Sigmoid colon (tissue), 6 donors: ENCODE measurements at regions not wholly inside any gene's neighbourhood (a gene's known extent, or its start where the extent isn't known, plus 50 kb on each side); places are given as distances from the start of the nearest gene placed in this dataset.

Experiments used
- DNase-seq: peaks from one replicate; pipeline ENCODE4 v3.0.0-alpha.2; 2019
- H3K27ac ChIP-seq, 4 donors: fragments of 200-600 bp; sonication (generic); one replicate each; pipeline ENCODE4 v1.5.1; 2016 to 2019; ENCODE audit warnings: mild to moderate bottlenecking in 1 of 4
- H3K27me3 ChIP-seq, 3 donors: fragments of 200-600 bp; sonication (generic); one replicate each; pipeline ENCODE4 v1.5.1; 2019; ENCODE audit warnings: mild to moderate bottlenecking in 1 of 3
- H3K36me3 ChIP-seq, 4 donors: fragments of 200-600 bp; sonication (generic); one replicate each; pipeline ENCODE4 v1.5.1; 2016 to 2019
- H3K4me1 ChIP-seq, 4 donors: fragments of 200-600 bp; sonication (generic); one replicate each; pipeline ENCODE4 v1.5.1; 2017 to 2019
- H3K4me3 ChIP-seq, 4 donors: fragments of 200-600 bp; sonication (generic); one replicate each; pipeline ENCODE4 v1.5.1; 2017 to 2019; ENCODE audit warnings: mild to moderate bottlenecking in 2 of 4, moderate library complexity in 1 of 4
- H3K9me3 ChIP-seq, 4 donors: fragments of 200-600 bp in 3 of 4; sonication (generic) in 3 of 4; one replicate each; pipeline versions ENCODE4 v1.5.1 to v1.6.1; 2013 to 2019
- EP300 ChIP-seq, 4 donors: sonication (generic); formaldehyde crosslinking; IDR thresholded peaks; one replicate each; pipeline ENCODE4 v1.6.1; 2017; ENCODE audit warnings: antibody characterized with exemption in 4 of 4
- POLR2A ChIP-seq, 2 donors: fragments of 450-650 bp; IDR thresholded peaks; one replicate each; pipeline ENCODE4 v1.6.1; 2016; ENCODE audit warnings: antibody characterized with exemption in 2 of 2, mild to moderate bottlenecking in 2 of 2, moderate library complexity in 2 of 2
- POLR2AphosphoS5 ChIP-seq, 4 donors: sonication (generic); formaldehyde crosslinking; IDR thresholded peaks; one replicate each; pipeline ENCODE4 v1.6.1; 2017; ENCODE audit warnings: antibody characterized with exemption in 4 of 4
- WGBS, 2 donors: extraction: QIAGEN DNeasy Blood & Tissue Kit; methylation state at CpG; one replicate each; pipeline ENCODE4 v1.1.7; 2013; 5-methylcytosine and 5-hydroxymethylcytosine counted together
- intact Hi-C: fragments of 100-400 bp; cut with DNase I; formaldehyde crosslinking; loops from one replicate; pipeline ENCODE4 v1.15.1; 2023
- TF ChIP-seq, protein P1 (sequence below), 4 experiments: fragments of 450-650 bp in 3 of 4; fragments of 200-600 bp in 1 of 4; IDR thresholded peaks; one replicate each; pipeline ENCODE4 v1.5.1; 2016 to 2019; ENCODE audit warnings: antibody characterized with exemption in 4 of 4, mild to moderate bottlenecking in 3 of 4, moderate library complexity in 2 of 4
- donor health status: healthy with polysubstance abuse.
- donor health status: healthy.

DNA sequence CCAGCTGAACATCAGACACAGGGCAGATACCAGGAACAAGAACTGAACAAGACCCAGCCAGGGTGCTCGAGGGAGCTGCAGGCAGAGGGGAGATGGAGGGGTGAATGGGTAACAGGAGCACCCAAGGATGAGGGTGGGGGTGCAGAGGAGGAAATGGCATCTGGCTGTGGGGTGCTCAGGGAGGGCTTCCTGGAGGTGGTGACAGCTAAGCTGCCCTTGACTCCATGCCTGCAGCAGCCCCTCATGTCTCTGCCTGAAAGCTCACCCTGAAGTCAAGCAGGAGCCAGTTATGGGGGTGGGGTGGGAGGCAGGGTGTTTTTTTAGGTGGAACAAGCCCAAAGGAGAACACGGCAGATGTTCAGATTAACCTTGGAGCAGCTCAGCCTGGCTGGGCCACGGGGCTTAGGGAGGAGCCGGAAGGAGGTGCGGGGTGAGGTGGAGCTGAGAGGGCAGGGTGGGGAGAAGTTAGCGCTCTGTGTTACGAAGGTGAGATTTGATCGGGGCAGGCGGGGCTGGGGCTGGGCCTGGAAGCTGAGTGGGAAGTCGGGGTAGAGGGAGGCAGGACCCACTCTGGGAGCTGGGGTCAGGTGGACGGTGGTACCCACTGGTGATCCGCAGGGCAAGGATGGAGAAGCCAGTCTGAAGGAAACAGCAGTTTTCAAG lies 143.0 kb downstream of the ENGASE start:
- intact Hi-C loops: no loop called here
- Histone ChIP-seq H3K27ac (no peak overlapping the region), H3K9me3 (no peaks in the 10 kb centered on the region), H3K4me3 (no peak overlapping the region), H3K4me1 (peaks cover 0 to 20% (median 12%) of the 10 kb centered on the region in 4 donors), H3K36me3 (peaks cover 0 to 4% (median 0%) of the 10 kb centered on the region in 4 donors), H3K27me3 (peaks cover 0 to 68% (median 0%) of the 10 kb centered on the region in 3 donors)
- DNase-seq: no peak
- TF ChIP-seq EP300 (IDR thresholded peaks at IDR 0.05): no peak
- TF ChIP-seq POLR2A (IDR thresholded peaks at IDR 0.05): no peak
- TF ChIP-seq, protein P1, sequence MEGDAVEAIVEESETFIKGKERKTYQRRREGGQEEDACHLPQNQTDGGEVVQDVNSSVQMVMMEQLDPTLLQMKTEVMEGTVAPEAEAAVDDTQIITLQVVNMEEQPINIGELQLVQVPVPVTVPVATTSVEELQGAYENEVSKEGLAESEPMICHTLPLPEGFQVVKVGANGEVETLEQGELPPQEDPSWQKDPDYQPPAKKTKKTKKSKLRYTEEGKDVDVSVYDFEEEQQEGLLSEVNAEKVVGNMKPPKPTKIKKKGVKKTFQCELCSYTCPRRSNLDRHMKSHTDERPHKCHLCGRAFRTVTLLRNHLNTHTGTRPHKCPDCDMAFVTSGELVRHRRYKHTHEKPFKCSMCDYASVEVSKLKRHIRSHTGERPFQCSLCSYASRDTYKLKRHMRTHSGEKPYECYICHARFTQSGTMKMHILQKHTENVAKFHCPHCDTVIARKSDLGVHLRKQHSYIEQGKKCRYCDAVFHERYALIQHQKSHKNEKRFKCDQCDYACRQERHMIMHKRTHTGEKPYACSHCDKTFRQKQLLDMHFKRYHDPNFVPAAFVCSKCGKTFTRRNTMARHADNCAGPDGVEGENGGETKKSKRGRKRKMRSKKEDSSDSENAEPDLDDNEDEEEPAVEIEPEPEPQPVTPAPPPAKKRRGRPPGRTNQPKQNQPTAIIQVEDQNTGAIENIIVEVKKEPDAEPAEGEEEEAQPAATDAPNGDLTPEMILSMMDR (IDR thresholded peaks at IDR 0.05): no peak
- no peak for TF ChIP-seq POLR2AphosphoS5 (IDR thresholded peaks at IDR 0.05)
- WGBS, 2 donors: 24 to 63% methylated on average over 12 of the region's 12 CpGs

DNA sequence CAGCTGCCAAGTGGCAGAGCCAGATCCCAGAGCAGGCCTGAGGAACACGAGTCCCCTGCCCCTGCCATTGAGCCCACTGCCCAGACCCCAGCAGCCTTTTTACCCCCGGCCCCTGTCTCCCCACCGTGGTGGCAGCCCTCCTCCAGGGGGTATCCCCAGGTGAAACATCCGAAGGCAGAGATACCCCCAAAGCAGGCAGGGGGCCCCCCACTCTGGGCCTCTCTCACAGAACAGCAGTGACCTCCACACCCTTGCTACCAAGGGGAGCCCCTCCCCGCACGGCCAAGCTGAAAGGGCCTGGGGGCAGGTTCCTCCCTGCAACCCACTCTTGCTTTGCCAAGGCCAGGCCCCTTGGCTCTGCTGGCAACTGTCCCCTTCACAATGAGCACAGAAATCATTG lies 142.2 kb downstream of the ENGASE start:
- TF ChIP-seq POLR2A (IDR thresholded peaks at IDR 0.05) (no peak), POLR2AphosphoS5 (IDR thresholded peaks at IDR 0.05) (no peak), EP300 (IDR thresholded peaks at IDR 0.05) (no peak)
- TF ChIP-seq, protein P1 (IDR thresholded peaks at IDR 0.05): no peak
- 62 to 73% methylated on average over 6 of the region's 6 CpGs for WGBS, 2 donors
- H3K36me3 ChIP-seq: peaks cover 0 to 4% (median 0%) of the 10 kb centered on the region in 4 donors
- H3K4me3 ChIP-seq: no peak overlapping the region
- peaks cover 0 to 17% (median 12%) of the 10 kb centered on the region in 4 donors for H3K4me1 ChIP-seq
- intact Hi-C loops: no loop called here
- peaks cover 0 to 60% (median 0%) of the 10 kb centered on the region in 3 donors for H3K27me3 ChIP-seq
- H3K9me3 ChIP-seq: no peaks in the 10 kb centered on the region
- no peak for DNase-seq
- no peak overlapping the region for H3K27ac ChIP-seq

- Histone ChIP-seq H3K4me1 (peaks cover 0 to 12% (median 10%) of the 10 kb centered on the region in 4 donors), H3K4me3 (no peak overlapping the region), H3K36me3 (peaks cover 0 to 4% (median 0%) of the 10 kb centered on the region in 4 donors), H3K27ac (no peak overlapping the region), H3K9me3 (no peaks in the 10 kb centered on the region), H3K27me3 (peaks cover 0 to 56% (median 0%) of the 10 kb centered on the region in 3 donors)
- TF ChIP-seq POLR2A (IDR thresholded peaks at IDR 0.05): no peak
- TF ChIP-seq, protein P1 (IDR thresholded peaks at IDR 0.05): no peak
- no peak for TF ChIP-seq EP300 (IDR thresholded peaks at IDR 0.05)
- no peak for TF ChIP-seq POLR2AphosphoS5 (IDR thresholded peaks at IDR 0.05)
- DNase-seq: no peak
- WGBS, 2 donors: 48 to 65% methylated on average over 6 of the region's 6 CpGs
- intact Hi-C loops: no loop called here
Measured at GRCh38 chr17:79216391-79216790, 141.8 kb downstream of the ENGASE start.

DNA sequence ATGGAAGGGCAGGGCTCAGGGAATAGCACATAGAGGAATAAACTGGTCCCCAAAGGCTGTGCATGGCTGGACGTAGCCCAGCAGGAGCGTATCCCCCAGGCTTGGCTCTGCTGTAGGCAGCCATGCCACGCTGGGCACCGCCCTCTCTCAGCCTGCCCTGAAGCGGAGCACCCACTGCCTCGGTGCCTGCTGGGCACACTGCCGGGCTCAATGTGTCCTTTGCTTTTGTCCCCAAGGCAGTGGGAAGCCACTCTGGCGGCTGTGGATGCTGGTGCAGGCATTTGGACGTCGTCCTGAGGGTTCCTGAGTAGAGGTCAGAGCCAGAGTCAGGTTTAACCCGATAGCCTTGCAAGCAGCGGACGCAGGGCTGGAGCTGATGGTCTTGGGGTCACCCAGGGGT lies 141.0 kb downstream of the ENGASE start:
- WGBS, 2 donors: 79 to 86% methylated on average over 13 of the region's 13 CpGs
- intact Hi-C loops: no loop called here
- Histone ChIP-seq H3K27ac (no peak overlapping the region), H3K4me1 (peaks cover 0 to 6% (median 4%) of the 10 kb centered on the region in 4 donors), H3K9me3 (no peaks in the 10 kb centered on the region), H3K27me3 (peaks cover 0 to 50% (median 0%) of the 10 kb centered on the region in 3 donors), H3K4me3 (no peak overlapping the region), H3K36me3 (peaks cover 0 to 9% (median 0%) of the 10 kb centered on the region in 4 donors)
- TF ChIP-seq EP300 (IDR thresholded peaks at IDR 0.05): no peak
- TF ChIP-seq POLR2AphosphoS5 (IDR thresholded peaks at IDR 0.05): no peak
- TF ChIP-seq, protein P1 (IDR thresholded peaks at IDR 0.05): no peak
- no peak for TF ChIP-seq POLR2A (IDR thresholded peaks at IDR 0.05)
- DNase-seq: no peak
